ENCODE measurements at regions not wholly inside any gene's neighbourhood (a gene's known extent, or its start where the extent isn't known, plus 50 kb on each side); places are given as distances from the start of the nearest gene placed in this dataset.

GRCh38 chr14:83041224-83041623, 1507.6 kb upstream of the SEL1L start:
- Histone ChIP-seq H3K4me1 (ENCODE audit: control insufficient read depth, insufficient read depth, low read length) (no peaks in the 10 kb centered on the region), H3K4me3 (ENCODE audit: low read length) (no peak overlapping the region), H3K36me3 (ENCODE audit: control insufficient read depth, insufficient read depth, low read length) (no peaks in the 10 kb centered on the region), H3K27ac (ENCODE audit: low read length) (no peak overlapping the region), H3K9me3 (ENCODE audit: control insufficient read depth, insufficient read depth, low read length) (no peaks in the 10 kb centered on the region), H3K27me3 (ENCODE audit: control insufficient read depth, insufficient read depth, low read length) (no peaks in the 10 kb centered on the region)
- Mint-ChIP-seq H3K27me3 (ENCODE audit: low read depth in 2 of 2) (no peaks in the 10 kb centered on the region), H3K9me3 (peaks cover 20 to 21% of the 10 kb centered on the region in 2 donors), H3K27ac (no peak overlapping the region), H3K36me3 (no peaks in the 10 kb centered on the region), H3K4me1 (no peaks in the 10 kb centered on the region), H3K4me3 (no peak overlapping the region)
- no peak for DNase-seq
- ATAC-seq: no peak
- intact Hi-C loops (cut with micrococcal nuclease): no loop called here
- 69% methylated on average over 2 of the region's 2 CpGs for WGBS (ENCODE audit: insufficient coverage)
- TF ChIP-seq, protein P1, sequence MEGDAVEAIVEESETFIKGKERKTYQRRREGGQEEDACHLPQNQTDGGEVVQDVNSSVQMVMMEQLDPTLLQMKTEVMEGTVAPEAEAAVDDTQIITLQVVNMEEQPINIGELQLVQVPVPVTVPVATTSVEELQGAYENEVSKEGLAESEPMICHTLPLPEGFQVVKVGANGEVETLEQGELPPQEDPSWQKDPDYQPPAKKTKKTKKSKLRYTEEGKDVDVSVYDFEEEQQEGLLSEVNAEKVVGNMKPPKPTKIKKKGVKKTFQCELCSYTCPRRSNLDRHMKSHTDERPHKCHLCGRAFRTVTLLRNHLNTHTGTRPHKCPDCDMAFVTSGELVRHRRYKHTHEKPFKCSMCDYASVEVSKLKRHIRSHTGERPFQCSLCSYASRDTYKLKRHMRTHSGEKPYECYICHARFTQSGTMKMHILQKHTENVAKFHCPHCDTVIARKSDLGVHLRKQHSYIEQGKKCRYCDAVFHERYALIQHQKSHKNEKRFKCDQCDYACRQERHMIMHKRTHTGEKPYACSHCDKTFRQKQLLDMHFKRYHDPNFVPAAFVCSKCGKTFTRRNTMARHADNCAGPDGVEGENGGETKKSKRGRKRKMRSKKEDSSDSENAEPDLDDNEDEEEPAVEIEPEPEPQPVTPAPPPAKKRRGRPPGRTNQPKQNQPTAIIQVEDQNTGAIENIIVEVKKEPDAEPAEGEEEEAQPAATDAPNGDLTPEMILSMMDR (IDR thresholded peaks at IDR 0.05): no peak

DNA sequence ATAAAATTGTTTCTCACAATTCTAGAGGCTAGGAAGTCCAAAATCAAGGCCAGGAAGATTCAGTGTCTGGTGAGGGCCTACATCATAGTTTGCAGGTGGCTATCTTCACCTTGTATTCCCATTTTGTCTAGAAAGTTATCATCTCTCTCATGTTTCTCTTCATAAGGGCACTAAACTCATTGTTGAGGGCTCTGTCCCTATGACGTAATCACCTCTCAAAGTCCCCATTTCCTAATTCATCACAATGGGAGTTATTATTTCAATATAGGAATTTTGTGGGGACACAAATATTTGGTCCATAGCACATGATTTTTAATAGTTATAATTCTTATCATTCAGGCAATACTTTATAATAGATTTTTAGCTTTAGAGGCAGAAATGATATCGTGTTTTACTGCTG, 1509.2 kb upstream of the SEL1L start:
- Histone ChIP-seq H3K27ac (ENCODE audit: low read length) (no peak overlapping the region), H3K27me3 (ENCODE audit: control insufficient read depth, insufficient read depth, low read length) (no peaks in the 10 kb centered on the region), H3K9me3 (ENCODE audit: control insufficient read depth, insufficient read depth, low read length) (no peaks in the 10 kb centered on the region), H3K36me3 (ENCODE audit: control insufficient read depth, insufficient read depth, low read length) (no peaks in the 10 kb centered on the region), H3K4me3 (ENCODE audit: low read length) (no peak overlapping the region), H3K4me1 (ENCODE audit: control insufficient read depth, insufficient read depth, low read length) (no peaks in the 10 kb centered on the region)
- no peaks in the 10 kb centered on the region for H3K27me3 Mint-ChIP-seq (ENCODE audit: low read depth in 2 of 2)
- no peak overlapping the region for H3K4me3 Mint-ChIP-seq
- DNase-seq: no peak
- intact Hi-C loops (cut with micrococcal nuclease): no loop called here
- TF ChIP-seq, protein P1 (IDR thresholded peaks at IDR 0.05): no peak
- no peaks in the 10 kb centered on the region for H3K36me3 Mint-ChIP-seq
- WGBS (ENCODE audit: insufficient coverage): no CpG with 5 or more reads among the region's 2 CpGs
- no peak for ATAC-seq
- H3K4me1 Mint-ChIP-seq: no peaks in the 10 kb centered on the region
- H3K9me3 Mint-ChIP-seq: peaks cover 15 to 19% of the 10 kb centered on the region in 2 donors
- no peak overlapping the region for H3K27ac Mint-ChIP-seq

- Mint-ChIP-seq H3K36me3 (no peaks in the 10 kb centered on the region), H3K4me1 (no peaks in the 10 kb centered on the region), H3K27ac (no peak overlapping the region), H3K27me3 (ENCODE audit: low read depth in 2 of 2) (no peaks in the 10 kb centered on the region), H3K9me3 (peaks cover 13 to 17% of the 10 kb centered on the region in 2 donors), H3K4me3 (no peak overlapping the region)
- H3K4me1 ChIP-seq (ENCODE audit: control insufficient read depth, insufficient read depth, low read length): no peaks in the 10 kb centered on the region
- no peak overlapping the region for H3K4me3 ChIP-seq (ENCODE audit: low read length)
- H3K27me3 ChIP-seq (ENCODE audit: control insufficient read depth, insufficient read depth, low read length): no peaks in the 10 kb centered on the region
- intact Hi-C loops (cut with micrococcal nuclease): no loop called here
- no peak for ATAC-seq
- no CpG with 5 or more reads among the region's 1 CpG for WGBS (ENCODE audit: insufficient coverage)
- no peak overlapping the region for H3K27ac ChIP-seq (ENCODE audit: low read length)
- no peak for DNase-seq
- TF ChIP-seq, protein P1 (IDR thresholded peaks at IDR 0.05): no peak
- no peaks in the 10 kb centered on the region for H3K9me3 ChIP-seq (ENCODE audit: control insufficient read depth, insufficient read depth, low read length)
- no peaks in the 10 kb centered on the region for H3K36me3 ChIP-seq (ENCODE audit: control insufficient read depth, insufficient read depth, low read length)
Observed at GRCh38 chr14:83044001-83044400, 1510.3 kb upstream of the SEL1L start.

DNA sequence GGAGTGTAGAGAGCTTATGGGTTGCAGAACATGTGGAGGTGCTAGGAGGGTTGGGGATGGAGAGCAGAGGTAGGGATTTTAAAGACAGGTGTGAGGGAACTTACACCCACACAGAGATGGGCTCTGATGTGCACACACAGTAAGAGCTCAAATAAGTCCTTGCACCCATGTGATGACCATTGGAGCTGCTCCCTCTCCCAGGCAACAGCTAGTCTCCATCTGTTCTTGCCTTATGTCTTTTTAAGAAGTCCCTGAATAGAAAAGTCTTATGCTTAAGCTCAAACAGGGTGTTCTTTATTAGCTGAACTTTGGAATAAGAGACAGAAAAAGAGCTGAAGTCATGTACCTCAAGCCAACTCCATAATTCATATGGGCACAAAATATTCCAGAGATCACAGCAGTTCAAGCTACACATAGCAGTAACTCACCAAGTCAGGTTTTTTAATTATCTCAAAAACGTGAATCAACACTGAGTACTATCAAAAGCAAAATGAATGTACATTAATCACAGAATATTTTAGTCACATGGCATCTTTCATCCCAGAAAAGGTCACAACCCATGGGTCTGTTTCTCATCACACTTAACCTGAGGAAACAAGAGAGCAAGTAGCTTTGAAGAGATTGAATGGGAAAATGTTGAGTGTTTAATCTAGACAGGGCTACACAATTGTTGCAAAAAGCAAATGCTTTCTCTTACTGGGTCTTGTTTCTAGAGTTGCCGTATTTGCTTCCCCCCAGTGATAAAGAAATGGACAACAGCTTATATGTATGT, 1513.6 kb upstream of the SEL1L start:
- Mint-ChIP-seq H3K4me1 (no peaks in the 10 kb centered on the region), H3K36me3 (peaks cover 7% of the 10 kb centered on the region), H3K9me3 (peaks cover 13 to 25% of the 10 kb centered on the region in 2 donors), H3K27ac (no peak overlapping the region), H3K27me3 (ENCODE audit: low read depth in 2 of 2) (no peaks in the 10 kb centered on the region), H3K4me3 (no peak overlapping the region)
- H3K4me3 ChIP-seq (ENCODE audit: low read length): no peak overlapping the region
- no peak overlapping the region for H3K27ac ChIP-seq (ENCODE audit: low read length)
- 79% methylated on average over 2 of the region's 2 CpGs for WGBS (ENCODE audit: insufficient coverage)
- ATAC-seq (no peak), DNase-seq (no peak)
- TF ChIP-seq, protein P1 (IDR thresholded peaks at IDR 0.05): no peak
- H3K4me1 ChIP-seq (ENCODE audit: control insufficient read depth, insufficient read depth, low read length): no peaks in the 10 kb centered on the region
- intact Hi-C loops (cut with micrococcal nuclease): no loop called here
- no peaks in the 10 kb centered on the region for H3K27me3 ChIP-seq (ENCODE audit: control insufficient read depth, insufficient read depth, low read length)
- no peaks in the 10 kb centered on the region for H3K36me3 ChIP-seq (ENCODE audit: control insufficient read depth, insufficient read depth, low read length)
- H3K9me3 ChIP-seq (ENCODE audit: control insufficient read depth, insufficient read depth, low read length): peaks cover 6% of the 10 kb centered on the region

All from natural killer cell (primary cell).